ENCODE measurements at regions not wholly inside any gene's neighbourhood (a gene's known extent, or its start where the extent isn't known, plus 50 kb on each side); places are given as distances from the start of the nearest gene placed in this dataset.
"Not testable (repeated sequence)": the region's sequence is repeated elsewhere in the genome, so short reads cannot be mapped to it uniquely, and the experiment has no call there.

- H3K9me3 Mint-ChIP-seq: peaks cover 0 to 3% of the 10 kb centered on the region in 2 donors
- H3K4me1 Mint-ChIP-seq (ENCODE audit: low read depth in 2 of 2): peaks cover 0 to 15% of the 10 kb centered on the region in 2 donors
- no peak overlapping the region for H3K4me3 Mint-ChIP-seq
- peak; percentile 26 for ATAC-seq (replicated peaks)
- H3K36me3 Mint-ChIP-seq (ENCODE audit: insufficient read depth): peaks cover 4% of the 10 kb centered on the region
- H3K27me3 Mint-ChIP-seq: no peaks in the 10 kb centered on the region
- no peak overlapping the region for H3K27ac Mint-ChIP-seq
- DNase-seq: no peak
Measured at GRCh38 chr5:100676817-100677631, 141.8 kb downstream of the FAM174A start.

- no peaks in the 10 kb centered on the region for H3K4me1 Mint-ChIP-seq (ENCODE audit: low read depth in 2 of 2)
Measured at GRCh38 chr5:100682625-100683024, 147.5 kb downstream of the FAM174A start.

DNA sequence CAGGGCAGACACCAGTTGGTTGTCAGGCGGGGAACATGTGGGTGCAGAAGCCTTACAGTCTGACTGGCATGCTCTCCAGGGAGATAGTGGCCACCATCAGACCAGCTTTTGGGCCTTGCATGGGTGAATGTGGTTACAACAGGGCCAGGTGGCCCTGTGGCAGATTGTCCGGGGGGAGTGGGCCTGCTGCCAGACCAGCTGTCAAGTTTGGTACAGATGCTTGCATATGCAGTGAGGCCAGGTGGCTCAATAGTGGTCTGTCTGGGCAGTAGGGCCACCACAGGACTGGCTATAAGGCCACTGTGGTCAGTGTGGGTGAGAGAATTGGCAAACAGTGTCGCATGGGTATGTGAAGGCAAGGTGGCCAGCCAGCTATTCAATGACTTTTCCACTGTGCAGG, 148.7 kb downstream of the FAM174A start:
- Mint-ChIP-seq H3K4me1 (ENCODE audit: low read depth in 2 of 2) (no peaks in the 10 kb centered on the region), H3K27me3 (no peaks in the 10 kb centered on the region), H3K9me3 (peaks cover 5 to 23% of the 10 kb centered on the region in 2 donors), H3K36me3 (ENCODE audit: insufficient read depth) (no peaks in the 10 kb centered on the region), H3K4me3 (no peak overlapping the region), H3K27ac (no peak overlapping the region)
- DNase-seq (no peak), ATAC-seq (replicated peaks) (no peak)

More at GRCh38 chr5:100682625-100683024, 147.5 kb downstream of the FAM174A start:
- Mint-ChIP-seq H3K27me3 (no peaks in the 10 kb centered on the region), H3K4me3 (no peak overlapping the region), H3K36me3 (ENCODE audit: insufficient read depth) (peaks cover 4% of the 10 kb centered on the region), H3K9me3 (peaks cover 5 to 23% of the 10 kb centered on the region in 2 donors), H3K27ac (no peak overlapping the region)
- ATAC-seq (replicated peaks) (no peak), DNase-seq (no peak)

GRCh38 chr5:100685122-100685521, 149.9 kb downstream of the FAM174A start:
- ATAC-seq (replicated peaks); H3K4me1 Mint-ChIP-seq (ENCODE audit: low read depth in 2 of 2): not testable (repeated sequence)

GRCh38 chr5:100688834-100689233, 153.7 kb downstream of the FAM174A start:
- not testable (repeated sequence) for H3K36me3 Mint-ChIP-seq (ENCODE audit: insufficient read depth); ATAC-seq (replicated peaks); H3K4me1 Mint-ChIP-seq (ENCODE audit: low read depth in 2 of 2); H3K4me3 Mint-ChIP-seq; H3K9me3 Mint-ChIP-seq; DNase-seq; H3K27me3 Mint-ChIP-seq; H3K27ac Mint-ChIP-seq

More at GRCh38 chr5:100685122-100685521, 149.9 kb downstream of the FAM174A start:
- H3K27me3 Mint-ChIP-seq; H3K4me3 Mint-ChIP-seq; H3K27ac Mint-ChIP-seq; DNase-seq; H3K36me3 Mint-ChIP-seq (ENCODE audit: insufficient read depth): not testable (repeated sequence)
- peaks cover 5 to 23% of the 10 kb centered on the region in 2 donors for H3K9me3 Mint-ChIP-seq

DNA sequence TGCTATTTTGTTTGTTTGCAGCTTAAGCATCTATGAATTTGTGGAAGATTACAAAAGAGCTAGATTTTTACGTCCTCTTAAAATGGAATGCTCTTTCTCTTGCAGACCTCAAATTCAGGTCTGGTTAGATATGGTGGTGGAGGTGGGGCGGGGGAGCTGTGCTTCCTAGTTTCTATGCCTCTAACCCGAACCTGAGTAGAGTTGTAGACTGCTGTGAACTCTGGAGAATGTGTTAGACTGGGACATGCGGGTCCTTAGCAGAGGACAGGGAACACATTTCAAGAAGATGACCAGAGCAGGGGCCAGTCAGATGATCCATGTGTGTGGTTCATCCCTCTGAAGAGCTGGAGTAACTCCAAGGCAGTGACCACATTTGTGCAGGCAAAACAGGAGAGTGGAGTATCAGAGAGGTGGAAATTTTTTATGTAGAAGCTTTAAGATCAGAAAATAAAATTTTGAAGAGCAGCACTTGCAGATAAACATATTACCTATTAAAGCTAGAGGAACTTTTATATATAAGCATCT, 154.9 kb downstream of the FAM174A start:
- H3K4me1 Mint-ChIP-seq (ENCODE audit: low read depth in 2 of 2): peaks cover 3 to 7% of the 10 kb centered on the region in 2 donors
- H3K36me3 Mint-ChIP-seq (ENCODE audit: insufficient read depth): no peaks in the 10 kb centered on the region
- no peak overlapping the region for H3K27ac Mint-ChIP-seq
- ATAC-seq (replicated peaks): no peak
- H3K4me3 Mint-ChIP-seq: no peak overlapping the region
- DNase-seq: no peak
- no peaks in the 10 kb centered on the region for H3K9me3 Mint-ChIP-seq
- no peaks in the 10 kb centered on the region for H3K27me3 Mint-ChIP-seq

DNA sequence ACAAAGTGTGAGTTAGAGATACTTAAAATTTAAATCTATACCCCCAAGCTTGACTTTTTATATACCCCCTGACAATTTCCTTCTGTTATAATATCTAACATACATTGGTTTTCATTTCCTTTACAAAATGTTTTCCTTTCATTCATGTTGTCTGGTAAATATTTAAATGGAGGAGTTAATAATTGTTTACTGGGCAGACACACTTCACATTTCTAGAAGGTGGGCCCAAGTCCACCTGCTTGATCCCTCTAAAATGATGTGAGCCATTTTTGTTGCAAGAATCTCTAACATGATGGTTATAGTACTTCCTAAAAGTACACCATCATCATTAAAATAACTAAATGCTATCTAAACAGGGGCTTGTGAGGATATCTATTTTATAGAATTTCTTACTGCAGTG, 155.9 kb downstream of the FAM174A start:
- no peak for ATAC-seq (replicated peaks)
- Mint-ChIP-seq H3K36me3 (ENCODE audit: insufficient read depth) (no peaks in the 10 kb centered on the region), H3K4me1 (ENCODE audit: low read depth in 2 of 2) (peaks cover 3 to 7% of the 10 kb centered on the region in 2 donors), H3K9me3 (no peaks in the 10 kb centered on the region), H3K27me3 (no peaks in the 10 kb centered on the region), H3K4me3 (no peak overlapping the region), H3K27ac (no peak overlapping the region)
- DNase-seq: no peak

DNA sequence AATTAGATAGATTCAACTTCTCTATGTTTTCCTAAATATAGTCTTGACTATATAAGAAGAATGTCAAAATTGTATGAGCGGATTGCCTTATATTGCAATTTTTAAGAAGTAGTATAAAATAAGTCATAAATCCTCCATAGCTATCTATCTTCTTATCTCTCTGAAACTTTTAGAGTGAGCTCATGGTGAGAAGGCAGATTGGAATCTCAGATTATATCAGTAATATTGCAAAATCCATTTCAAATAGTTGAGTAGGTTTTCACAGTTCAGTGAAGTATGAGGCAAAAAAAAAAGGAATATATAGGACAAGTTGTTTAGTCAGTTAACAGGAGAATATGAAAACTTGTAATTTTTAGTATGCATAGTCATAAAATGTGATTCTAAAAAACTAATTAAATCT, 156.4 kb downstream of the FAM174A start:
- Mint-ChIP-seq H3K9me3 (no peaks in the 10 kb centered on the region), H3K4me3 (no peak overlapping the region), H3K27me3 (no peaks in the 10 kb centered on the region), H3K27ac (no peak overlapping the region), H3K4me1 (ENCODE audit: low read depth in 2 of 2) (peaks cover 3 to 7% of the 10 kb centered on the region in 2 donors), H3K36me3 (ENCODE audit: insufficient read depth) (no peaks in the 10 kb centered on the region)
- no peak for DNase-seq
- no peak for ATAC-seq (replicated peaks)

- ATAC-seq (replicated peaks): no peak
Measured at GRCh38 chr5:100693481-100693880, 158.3 kb downstream of the FAM174A start.

DNA sequence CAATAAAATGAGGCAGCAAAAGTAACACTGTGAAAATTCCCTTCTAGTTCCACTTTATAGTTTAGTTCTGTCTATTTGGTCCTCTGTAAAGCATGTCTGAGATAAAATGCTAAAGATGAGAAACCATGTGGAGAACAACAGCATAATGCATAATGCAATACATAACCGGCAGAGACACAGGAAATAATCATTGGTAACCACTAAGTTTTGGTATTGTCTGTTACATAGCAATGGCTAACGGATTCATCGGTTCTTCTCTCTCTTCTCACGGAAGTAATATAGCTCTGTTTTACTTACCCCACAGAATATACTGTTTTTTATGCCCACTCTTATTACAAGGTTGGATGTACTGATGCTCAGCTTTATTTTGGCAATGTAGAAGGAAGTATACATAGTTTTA, 158.9 kb downstream of the FAM174A start:
- Mint-ChIP-seq H3K4me3 (no peak overlapping the region), H3K4me1 (ENCODE audit: low read depth in 2 of 2) (peaks cover 3 to 7% of the 10 kb centered on the region in 2 donors), H3K27ac (no peak overlapping the region), H3K27me3 (no peaks in the 10 kb centered on the region), H3K36me3 (ENCODE audit: insufficient read depth) (no peaks in the 10 kb centered on the region), H3K9me3 (no peaks in the 10 kb centered on the region)
- DNase-seq (no peak), ATAC-seq (replicated peaks) (peak; percentile 57)

More at GRCh38 chr5:100693481-100693880, 158.3 kb downstream of the FAM174A start:
- Mint-ChIP-seq H3K27ac (no peak overlapping the region), H3K4me1 (ENCODE audit: low read depth in 2 of 2) (peaks cover 3 to 7% of the 10 kb centered on the region in 2 donors), H3K36me3 (ENCODE audit: insufficient read depth) (no peaks in the 10 kb centered on the region), H3K27me3 (no peaks in the 10 kb centered on the region), H3K4me3 (no peak overlapping the region), H3K9me3 (no peaks in the 10 kb centered on the region)
- no peak for DNase-seq

DNA sequence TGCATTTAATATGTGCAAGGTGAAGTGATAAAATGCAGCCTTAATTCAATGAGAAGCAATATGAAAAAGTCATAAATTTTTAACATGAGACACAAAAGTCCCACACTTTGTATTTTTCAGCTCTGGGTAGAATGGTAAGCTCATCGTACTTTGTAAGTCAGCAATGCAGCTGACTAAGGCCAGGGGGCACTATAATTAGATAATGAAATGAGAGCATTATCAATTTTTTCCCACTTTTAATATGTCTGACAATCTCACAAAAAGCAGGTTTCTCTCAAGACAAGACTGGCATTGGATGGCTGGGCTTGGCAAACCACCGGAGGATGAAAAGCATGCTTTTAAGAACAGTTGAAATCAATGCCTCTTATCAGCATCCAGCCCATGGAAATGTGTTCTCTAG, 162.8 kb downstream of the FAM174A start:
- Mint-ChIP-seq H3K27ac (no peak overlapping the region), H3K36me3 (ENCODE audit: insufficient read depth) (no peaks in the 10 kb centered on the region), H3K4me3 (no peak overlapping the region), H3K9me3 (no peaks in the 10 kb centered on the region), H3K27me3 (no peaks in the 10 kb centered on the region), H3K4me1 (ENCODE audit: low read depth in 2 of 2) (peaks cover 3 to 7% of the 10 kb centered on the region in 2 donors)
- no peak for DNase-seq
- ATAC-seq (replicated peaks): no peak

DNA sequence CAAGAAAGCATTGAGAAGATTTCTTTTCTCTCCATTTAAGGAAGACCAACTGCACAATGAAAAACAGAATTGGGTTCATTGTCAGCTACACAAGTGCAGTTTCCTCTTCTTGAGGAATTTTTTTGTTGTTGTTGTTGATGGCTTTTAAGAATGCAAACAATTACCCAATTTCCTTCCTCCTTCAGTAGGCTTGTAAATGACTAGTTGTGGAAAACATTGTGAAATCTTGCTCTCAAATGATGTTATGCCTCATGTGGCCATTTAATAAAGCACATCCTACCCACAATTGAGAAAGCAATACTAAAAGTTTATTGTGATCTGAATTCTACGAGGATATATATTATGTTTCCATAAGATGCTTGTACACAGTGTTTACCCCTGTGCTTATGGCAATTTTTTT, 171.6 kb downstream of the FAM174A start:
- Mint-ChIP-seq H3K27me3 (no peaks in the 10 kb centered on the region), H3K9me3 (no peaks in the 10 kb centered on the region), H3K4me3 (no peak overlapping the region), H3K4me1 (ENCODE audit: low read depth in 2 of 2) (no peaks in the 10 kb centered on the region), H3K27ac (no peak overlapping the region), H3K36me3 (ENCODE audit: insufficient read depth) (no peaks in the 10 kb centered on the region)
- ATAC-seq (replicated peaks): peak; percentile 61
- no peak for DNase-seq

GRCh38 chr5:100708645-100709171, 173.5 kb downstream of the FAM174A start:
- Mint-ChIP-seq H3K27ac (no peak overlapping the region), H3K4me3 (no peak overlapping the region), H3K27me3 (no peaks in the 10 kb centered on the region), H3K36me3 (ENCODE audit: insufficient read depth) (no peaks in the 10 kb centered on the region), H3K9me3 (no peaks in the 10 kb centered on the region), H3K4me1 (ENCODE audit: low read depth in 2 of 2) (no peaks in the 10 kb centered on the region)
- no peak for ATAC-seq (replicated peaks)
- no peak for DNase-seq

DNA sequence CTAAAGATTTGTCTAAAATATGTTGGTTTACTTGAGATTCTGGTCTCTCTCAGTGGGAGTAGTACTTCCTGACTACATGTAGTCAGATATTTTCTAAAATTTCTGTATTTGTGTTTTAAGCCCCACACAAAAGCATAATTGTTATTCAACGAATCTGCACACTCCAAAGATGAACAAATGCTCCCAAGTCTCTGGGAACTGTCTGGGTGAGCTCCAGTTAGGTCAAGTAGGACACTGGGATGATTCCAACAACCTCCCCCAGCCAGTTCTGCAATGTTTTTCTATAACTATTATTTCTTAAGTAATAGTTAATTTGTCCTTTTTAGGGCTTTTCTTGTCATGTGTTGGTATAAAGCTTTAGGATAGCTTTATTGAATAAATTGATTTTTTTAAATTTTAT, 174.6 kb downstream of the FAM174A start:
- H3K27me3 Mint-ChIP-seq: no peaks in the 10 kb centered on the region
- no peaks in the 10 kb centered on the region for H3K9me3 Mint-ChIP-seq
- peaks cover 0 to 2% of the 10 kb centered on the region in 2 donors for H3K4me1 Mint-ChIP-seq (ENCODE audit: low read depth in 2 of 2)
- ATAC-seq (replicated peaks) (no peak), DNase-seq (no peak)
- no peak overlapping the region for H3K4me3 Mint-ChIP-seq
- H3K36me3 Mint-ChIP-seq (ENCODE audit: insufficient read depth): no peaks in the 10 kb centered on the region
- H3K27ac Mint-ChIP-seq: no peak overlapping the region

Data from effector memory CD8-positive, alpha-beta T cell (primary cell).